ENCODE measurements at regions not wholly inside any gene's neighbourhood (a gene's known extent, or its start where the extent isn't known, plus 50 kb on each side); places are given as distances from the start of the nearest gene placed in this dataset.

GRCh38 chr11:70486731-70487130 is 88.4 kb downstream of the CTTN start:
- 92 to 95% methylated on average over 24 to 32 of the region's 32 CpGs for WGBS, 2 donors
- H3K27me3 ChIP-seq = no peaks in the 10 kb centered on the region

GRCh38 chr11:70487160-70487559 is 88.8 kb downstream of the CTTN start:
- TF ChIP-seq EP300 (IDR thresholded peaks at IDR 0.05) (no peak), POLR2A (IDR thresholded peaks at IDR 0.05) (no peak), CTCF (IDR thresholded peaks at IDR 0.05) (no peak)
- Histone ChIP-seq H3K9me3 (peaks cover 0 to 25% (median 3%) of the 10 kb centered on the region in 4 donors), H3K4me1 (peaks cover 0 to 7% (median 3%) of the 10 kb centered on the region in 4 donors), H3K27me3 (no peaks in the 10 kb centered on the region), H3K36me3 (peaks cover 0 to 6% (median 0%) of the 10 kb centered on the region in 3 donors), H3K4me3 (no peak overlapping the region), H3K27ac (no peak overlapping the region)
- DNase-seq (ENCODE audit: low spot score in 2 of 2) = no peak
- WGBS, 2 donors = 94 to 95% methylated on average over 20 to 25 of the region's 25 CpGs

More at GRCh38 chr11:70486731-70487130, 88.4 kb downstream of the CTTN start:
- TF ChIP-seq EP300 (IDR thresholded peaks at IDR 0.05) (no peak), CTCF (IDR thresholded peaks at IDR 0.05) (no peak), POLR2A (IDR thresholded peaks at IDR 0.05) (no peak)
- DNase-seq (ENCODE audit: low spot score in 2 of 2) = no peak
- Histone ChIP-seq H3K9me3 (peaks cover 0 to 21% (median 3%) of the 10 kb centered on the region in 4 donors), H3K27ac (no peak overlapping the region), H3K4me1 (peaks cover 0 to 7% (median 3%) of the 10 kb centered on the region in 4 donors), H3K36me3 (peaks cover 0 to 6% (median 0%) of the 10 kb centered on the region in 3 donors), H3K4me3 (no peak overlapping the region)

GRCh38 chr11:70487756-70488155 is 89.4 kb downstream of the CTTN start:
- Histone ChIP-seq H3K9me3 (peaks cover 0 to 29% (median 3%) of the 10 kb centered on the region in 4 donors), H3K27ac (no peak overlapping the region), H3K36me3 (peaks cover 0 to 6% (median 0%) of the 10 kb centered on the region in 3 donors), H3K27me3 (no peaks in the 10 kb centered on the region), H3K4me1 (peaks cover 0 to 1% (median under 1%) of the 10 kb centered on the region in 4 donors), H3K4me3 (no peak overlapping the region)
- no peak for DNase-seq (ENCODE audit: low spot score in 2 of 2)
- TF ChIP-seq POLR2A (IDR thresholded peaks at IDR 0.05) (no peak), CTCF (IDR thresholded peaks at IDR 0.05) (no peak), EP300 (IDR thresholded peaks at IDR 0.05) (no peak)
- WGBS, 2 donors = 85 to 90% methylated on average over 16 of the region's 16 CpGs

- no peak for DNase-seq (ENCODE audit: low spot score in 2 of 2)
- Histone ChIP-seq H3K36me3 (peaks cover 0 to 6% (median 0%) of the 10 kb centered on the region in 3 donors), H3K4me3 (no peak overlapping the region), H3K27me3 (no peaks in the 10 kb centered on the region), H3K27ac (no peak overlapping the region), H3K4me1 (no peaks in the 10 kb centered on the region), H3K9me3 (peaks cover 0 to 29% (median 3%) of the 10 kb centered on the region in 4 donors)
- 64 to 69% methylated on average over 2 to 6 of the region's 7 CpGs for WGBS, 2 donors
- TF ChIP-seq POLR2A (IDR thresholded peaks at IDR 0.05) (no peak), EP300 (IDR thresholded peaks at IDR 0.05) (no peak), CTCF (IDR thresholded peaks at IDR 0.05) (no peak)
These were observed 89.9 kb downstream of the CTTN start for GRCh38 chr11:70488171-70488703.

GRCh38 chr11:70489276-70489675 is 90.9 kb downstream of the CTTN start:
- TF ChIP-seq POLR2A (IDR thresholded peaks at IDR 0.05) (no peak), EP300 (IDR thresholded peaks at IDR 0.05) (no peak), CTCF (IDR thresholded peaks at IDR 0.05) (no peak)
- no peaks in the 10 kb centered on the region for H3K27me3 ChIP-seq
- no peak overlapping the region for H3K4me3 ChIP-seq
- no peaks in the 10 kb centered on the region for H3K4me1 ChIP-seq
- no peak overlapping the region for H3K27ac ChIP-seq
- H3K36me3 ChIP-seq = peaks cover 0 to 6% (median 0%) of the 10 kb centered on the region in 3 donors
- peaks cover 0 to 29% (median 3%) of the 10 kb centered on the region in 4 donors for H3K9me3 ChIP-seq
- DNase-seq (ENCODE audit: low spot score in 2 of 2) = no peak
- WGBS, 2 donors = 86 to 88% methylated on average over 6 of the region's 6 CpGs
